ENCODE measurements at regions not wholly inside any gene's neighbourhood (a gene's known extent, or its start where the extent isn't known, plus 50 kb on each side); places are given as distances from the start of the nearest gene placed in this dataset.

DNA sequence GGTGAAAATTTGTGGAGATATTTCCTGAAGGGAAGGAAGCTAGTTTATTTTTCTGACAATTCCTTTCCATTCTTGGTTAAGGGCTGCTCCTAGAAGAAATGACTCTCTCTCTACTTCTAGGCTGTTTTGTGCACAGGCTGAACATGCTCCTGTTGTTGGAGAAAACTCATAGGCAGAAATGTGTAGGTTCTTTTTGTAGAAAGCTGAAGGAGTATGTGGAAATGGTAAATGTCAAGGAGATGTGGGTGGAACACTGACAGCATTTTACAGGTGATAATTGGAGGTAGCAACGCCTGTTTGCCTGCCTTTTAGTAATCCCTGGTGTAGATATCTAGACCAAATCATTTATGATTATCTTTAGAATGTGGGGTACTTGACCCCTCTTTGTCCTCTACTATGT is 322.2 kb upstream of the TBC1D5 start:
- TF ChIP-seq, protein P1, sequence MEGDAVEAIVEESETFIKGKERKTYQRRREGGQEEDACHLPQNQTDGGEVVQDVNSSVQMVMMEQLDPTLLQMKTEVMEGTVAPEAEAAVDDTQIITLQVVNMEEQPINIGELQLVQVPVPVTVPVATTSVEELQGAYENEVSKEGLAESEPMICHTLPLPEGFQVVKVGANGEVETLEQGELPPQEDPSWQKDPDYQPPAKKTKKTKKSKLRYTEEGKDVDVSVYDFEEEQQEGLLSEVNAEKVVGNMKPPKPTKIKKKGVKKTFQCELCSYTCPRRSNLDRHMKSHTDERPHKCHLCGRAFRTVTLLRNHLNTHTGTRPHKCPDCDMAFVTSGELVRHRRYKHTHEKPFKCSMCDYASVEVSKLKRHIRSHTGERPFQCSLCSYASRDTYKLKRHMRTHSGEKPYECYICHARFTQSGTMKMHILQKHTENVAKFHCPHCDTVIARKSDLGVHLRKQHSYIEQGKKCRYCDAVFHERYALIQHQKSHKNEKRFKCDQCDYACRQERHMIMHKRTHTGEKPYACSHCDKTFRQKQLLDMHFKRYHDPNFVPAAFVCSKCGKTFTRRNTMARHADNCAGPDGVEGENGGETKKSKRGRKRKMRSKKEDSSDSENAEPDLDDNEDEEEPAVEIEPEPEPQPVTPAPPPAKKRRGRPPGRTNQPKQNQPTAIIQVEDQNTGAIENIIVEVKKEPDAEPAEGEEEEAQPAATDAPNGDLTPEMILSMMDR (IDR thresholded peaks at IDR 0.05; ENCODE audit: low read depth, low read length) = no peak
- TF ChIP-seq MYC (IDR thresholded peaks at IDR 0.05; ENCODE audit: low read depth, low read length) (no peak), POLR2A (IDR thresholded peaks at IDR 0.05; ENCODE audit: extremely low read depth, insufficient read length) (no peak)
- TF ChIP-seq, protein P2, sequence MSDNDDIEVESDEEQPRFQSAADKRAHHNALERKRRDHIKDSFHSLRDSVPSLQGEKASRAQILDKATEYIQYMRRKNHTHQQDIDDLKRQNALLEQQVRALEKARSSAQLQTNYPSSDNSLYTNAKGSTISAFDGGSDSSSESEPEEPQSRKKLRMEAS (IDR thresholded peaks at IDR 0.05; ENCODE audit: low read depth, low read length) = no peak
- DNase-seq (ENCODE audit: low read depth) = no peak
- H3K4me3 ChIP-seq (ENCODE audit: low read depth, low read length) = no peak overlapping the region

DNA sequence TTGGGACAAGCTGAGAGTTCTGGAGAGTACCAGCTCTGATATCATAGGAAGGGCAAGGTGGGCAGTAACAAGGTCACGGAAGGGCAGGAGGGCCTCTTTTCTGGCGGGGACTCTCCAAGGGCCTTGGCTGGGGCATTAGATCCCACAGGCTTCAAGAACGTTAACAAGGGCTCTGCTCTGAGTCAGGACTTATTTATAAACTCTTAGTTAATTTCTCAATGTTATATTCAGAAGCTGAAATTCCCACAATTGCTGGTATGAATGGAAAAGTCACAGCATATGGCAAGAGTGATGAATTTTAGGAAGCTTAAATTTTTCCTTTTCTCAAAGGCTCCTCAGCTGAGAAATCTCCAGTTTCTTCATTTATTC is 320.2 kb upstream of the TBC1D5 start:
- no peak for DNase-seq (ENCODE audit: low read depth)
- H3K4me3 ChIP-seq (ENCODE audit: low read depth, low read length) = no peak overlapping the region
- TF ChIP-seq, protein P1 (IDR thresholded peaks at IDR 0.05; ENCODE audit: low read depth, low read length) = no peak
- TF ChIP-seq POLR2A (IDR thresholded peaks at IDR 0.05; ENCODE audit: extremely low read depth, insufficient read length) = no peak
- no peak for TF ChIP-seq MYC (IDR thresholded peaks at IDR 0.05; ENCODE audit: low read depth, low read length)
- TF ChIP-seq, protein P2 (IDR thresholded peaks at IDR 0.05; ENCODE audit: low read depth, low read length) = no peak

DNA sequence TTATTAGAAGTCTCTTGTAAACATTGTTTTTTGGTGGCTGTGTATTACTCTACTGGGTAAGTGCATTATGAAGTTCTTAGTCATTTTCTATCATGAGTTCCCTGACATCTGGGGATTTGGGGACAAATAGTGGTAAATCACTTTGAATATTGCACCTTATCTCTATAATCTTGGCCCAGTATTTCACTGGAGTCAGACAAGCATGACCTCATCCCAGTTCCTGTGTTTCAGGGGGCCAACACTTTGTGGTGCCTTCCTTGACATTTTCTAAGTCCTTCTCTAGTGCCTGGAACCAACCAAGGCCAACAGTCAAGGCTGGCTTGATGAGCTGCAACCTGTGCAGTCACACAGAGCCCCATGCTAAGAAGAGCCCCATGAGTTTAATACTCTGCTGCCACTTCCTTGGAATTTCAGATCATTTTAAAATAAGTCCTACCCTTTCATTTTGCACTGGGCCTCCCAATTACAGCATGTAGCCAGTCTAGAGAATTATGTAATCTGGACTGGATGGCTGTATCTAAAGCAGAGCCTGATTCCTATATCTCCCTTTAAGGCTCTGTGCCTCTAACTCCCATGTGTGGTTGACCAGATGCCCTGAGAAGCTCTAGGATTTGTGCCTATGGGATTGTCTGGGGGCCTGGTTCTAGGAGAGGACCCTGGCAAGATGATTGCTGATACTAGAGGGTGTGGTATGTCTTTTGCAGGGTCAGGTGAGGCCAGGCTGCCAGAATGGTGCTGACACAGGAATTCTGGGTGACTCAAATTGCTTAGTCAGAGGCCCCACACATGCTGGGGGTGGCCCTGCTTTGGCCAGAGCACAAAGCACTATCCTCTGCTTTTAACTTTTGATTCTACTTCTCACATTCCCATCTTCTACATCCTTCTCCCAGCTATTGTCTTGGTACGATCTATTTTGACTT is 319.6 kb upstream of the TBC1D5 start:
- H3K4me3 ChIP-seq (ENCODE audit: low read depth, low read length) = no peak overlapping the region
- peak; percentile 47 for DNase-seq (ENCODE audit: low read depth)
- TF ChIP-seq, protein P2 (IDR thresholded peaks at IDR 0.05; ENCODE audit: low read depth, low read length) = no peak
- TF ChIP-seq, protein P1 (IDR thresholded peaks at IDR 0.05; ENCODE audit: low read depth, low read length) = no peak
- TF ChIP-seq POLR2A (IDR thresholded peaks at IDR 0.05; ENCODE audit: extremely low read depth, insufficient read length) (no peak), MYC (IDR thresholded peaks at IDR 0.05; ENCODE audit: low read depth, low read length) (no peak)

DNA sequence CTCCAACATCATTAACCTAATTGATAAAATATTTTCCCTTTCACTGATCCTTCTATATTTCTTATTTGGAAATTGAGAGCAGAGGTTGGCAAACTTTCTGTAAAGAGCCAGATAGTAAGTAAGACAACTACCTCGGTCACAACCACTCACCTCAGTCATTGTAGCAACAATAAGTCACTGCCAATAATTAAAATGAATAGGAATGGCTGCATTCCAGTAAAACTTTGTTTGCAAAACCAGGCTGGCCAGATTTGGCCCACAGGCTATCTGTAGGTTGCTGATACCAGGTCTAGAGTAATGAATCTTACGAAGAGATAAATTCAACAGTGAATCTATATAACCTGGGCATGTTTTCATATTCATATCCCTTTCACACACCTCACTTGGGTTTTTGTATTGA is 316.2 kb upstream of the TBC1D5 start:
- DNase-seq (ENCODE audit: low read depth) = no peak
- TF ChIP-seq POLR2A (IDR thresholded peaks at IDR 0.05; ENCODE audit: extremely low read depth, insufficient read length) = no peak
- TF ChIP-seq, protein P1 (IDR thresholded peaks at IDR 0.05; ENCODE audit: low read depth, low read length) = no peak
- TF ChIP-seq, protein P2 (IDR thresholded peaks at IDR 0.05; ENCODE audit: low read depth, low read length) = no peak
- TF ChIP-seq MYC (IDR thresholded peaks at IDR 0.05; ENCODE audit: low read depth, low read length) = no peak
- H3K4me3 ChIP-seq (ENCODE audit: low read depth, low read length) = no peak overlapping the region

DNA sequence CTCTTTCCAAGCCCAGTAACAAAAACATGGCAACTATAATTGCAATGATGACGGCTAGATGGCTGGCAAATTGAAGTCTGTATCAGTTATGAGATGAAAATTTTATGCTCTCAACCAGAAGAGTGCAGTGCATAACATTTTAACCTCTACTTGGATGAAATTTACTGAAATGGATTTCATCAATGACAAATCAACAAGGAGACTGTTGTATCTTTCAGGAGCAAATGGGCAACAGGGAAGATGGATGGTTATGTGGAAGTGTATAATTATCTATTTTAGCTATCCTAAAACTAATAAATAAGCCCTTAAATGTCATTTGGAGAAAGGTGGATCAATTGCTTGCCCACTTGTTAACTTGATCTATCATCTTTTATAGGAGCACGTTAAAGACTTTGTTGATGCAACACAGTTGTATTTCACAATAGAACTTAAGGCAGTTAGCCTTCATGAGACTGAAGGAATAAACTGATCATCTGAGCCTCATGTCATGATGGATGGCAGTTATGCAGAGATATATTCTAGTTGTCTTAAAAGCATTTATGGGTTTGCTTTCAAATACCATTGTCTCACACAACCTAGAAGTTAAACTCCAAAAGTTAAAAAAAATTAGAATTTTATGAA is 315.1 kb upstream of the TBC1D5 start:
- DNase-seq (ENCODE audit: low read depth) = peak; percentile 60
- TF ChIP-seq POLR2A (IDR thresholded peaks at IDR 0.05; ENCODE audit: extremely low read depth, insufficient read length) (no peak), MYC (IDR thresholded peaks at IDR 0.05; ENCODE audit: low read depth, low read length) (no peak)
- TF ChIP-seq, protein P2 (IDR thresholded peaks at IDR 0.05; ENCODE audit: low read depth, low read length) = no peak
- TF ChIP-seq, protein P1 (IDR thresholded peaks at IDR 0.05; ENCODE audit: low read depth, low read length) = no peak
- H3K4me3 ChIP-seq (ENCODE audit: low read depth, low read length) = no peak overlapping the region

Data from NB4 (cell line).